Uterus (tissue), 3 donors: ENCODE measurements at regions not wholly inside any gene's neighbourhood (a gene's known extent, or its start where the extent isn't known, plus 50 kb on each side); places are given as distances from the start of the nearest gene placed in this dataset.

Experiments
- DNase-seq, 2 donors: peaks; one replicate each; pipeline ENCODE4 v3.0.0-alpha.2; 2019 to 2020
- H3K27ac ChIP-seq, 2 donors: fragments of 200-600 bp; sonication (generic); 1 replicate in 1 of 2; 2 replicates in 1 of 2; pipeline ENCODE4 v1.5.1; 2016 to 2018
- H3K27me3 ChIP-seq, 2 donors: fragments of 200-600 bp; sonication (generic); one replicate each; pipeline ENCODE4 v1.5.1; 2018 to 2019; ENCODE audit warnings: control low read depth in 1 of 2
- H3K36me3 ChIP-seq, 2 donors: fragments of 200-600 bp; sonication (generic); one replicate each; pipeline ENCODE4 v1.5.1; 2019; ENCODE audit warnings: control low read depth in 1 of 2
- H3K4me1 ChIP-seq, 2 donors: fragments of 200-600 bp; sonication (generic); one replicate each; pipeline ENCODE4 v1.5.1; 2018 to 2019; ENCODE audit warnings: control low read depth in 1 of 2
- H3K4me3 ChIP-seq, 2 donors: fragments of 200-600 bp; sonication (generic); 1 replicate in 1 of 2; 2 replicates in 1 of 2; pipeline ENCODE4 v1.5.1; 2018 to 2019; ENCODE audit warnings: mild to moderate bottlenecking in 1 of 2
- H3K9me3 ChIP-seq, 2 donors: fragments of 200-600 bp; sonication (generic); one replicate each; pipeline ENCODE4 v1.5.1; 2019; ENCODE audit warnings: control low read depth in 1 of 2
- CTCF ChIP-seq, 4 experiments: fragments of 200-600 bp in 2 of 4; fragments of 450-650 bp in 2 of 4; sonication (generic) in 2 of 4; IDR thresholded peaks; one replicate each; pipeline ENCODE4 v1.5.1; 2016 to 2019; ENCODE audit warnings: antibody characterized with exemption in 4 of 4, mild to moderate bottlenecking in 2 of 4, moderate library complexity in 1 of 4
- POLR2A ChIP-seq, 2 donors: fragments of 450-650 bp; IDR thresholded peaks; one replicate each; pipeline ENCODE4 v1.6.1; 2016; ENCODE audit warnings: antibody characterized with exemption in 2 of 2, mild to moderate bottlenecking in 1 of 2, moderate library complexity in 1 of 2
- intact Hi-C: fragments of 100-400 bp; cut with DNase I; formaldehyde crosslinking; loops from one replicate; pipeline ENCODE4 v1.15.1; 2023; ENCODE audit warnings: low total_unique reads
- donor health status: DM: yes; HTN: yes; CAD: no.

GRCh38 chr17:5706577-5707210 lies 122.4 kb upstream of the NLRP1 start:
- H3K4me3 ChIP-seq = no peak overlapping the region
- intact Hi-C loops = no loop called here
- H3K36me3 ChIP-seq = no peaks in the 10 kb centered on the region
- no peaks in the 10 kb centered on the region for H3K9me3 ChIP-seq
- TF ChIP-seq CTCF (IDR thresholded peaks at IDR 0.05) (peak in 3 of 4 experiments; percentile 15 to 51 (median 25)), POLR2A (IDR thresholded peaks at IDR 0.05) (no peak)
- H3K27me3 ChIP-seq = no peaks in the 10 kb centered on the region
- DNase-seq = no peak
- no peaks in the 10 kb centered on the region for H3K4me1 ChIP-seq
- no peak overlapping the region for H3K27ac ChIP-seq

GRCh38 chr17:5707482-5707881 lies 123.2 kb upstream of the NLRP1 start:
- TF ChIP-seq POLR2A (IDR thresholded peaks at IDR 0.05) = no peak
- no peak for TF ChIP-seq CTCF (IDR thresholded peaks at IDR 0.05)
- Histone ChIP-seq H3K4me3 (no peak overlapping the region), H3K4me1 (no peaks in the 10 kb centered on the region), H3K27me3 (no peaks in the 10 kb centered on the region), H3K27ac (no peak overlapping the region), H3K9me3 (no peaks in the 10 kb centered on the region), H3K36me3 (no peaks in the 10 kb centered on the region)
- DNase-seq = no peak
- intact Hi-C loops = no loop called here

- intact Hi-C loops = no loop called here
- no peak for TF ChIP-seq CTCF (IDR thresholded peaks at IDR 0.05)
- TF ChIP-seq POLR2A (IDR thresholded peaks at IDR 0.05) = no peak
- no peak for DNase-seq
- Histone ChIP-seq H3K27ac (no peak overlapping the region), H3K27me3 (no peaks in the 10 kb centered on the region), H3K36me3 (no peaks in the 10 kb centered on the region), H3K9me3 (no peaks in the 10 kb centered on the region), H3K4me1 (no peaks in the 10 kb centered on the region), H3K4me3 (no peak overlapping the region)
Observed at GRCh38 chr17:5708344-5708743, 124.0 kb upstream of the NLRP1 start.

- H3K27ac ChIP-seq = no peak overlapping the region
- H3K4me1 ChIP-seq = no peaks in the 10 kb centered on the region
- H3K36me3 ChIP-seq = no peaks in the 10 kb centered on the region
- no peak overlapping the region for H3K4me3 ChIP-seq
- no peak for TF ChIP-seq CTCF (IDR thresholded peaks at IDR 0.05)
- TF ChIP-seq POLR2A (IDR thresholded peaks at IDR 0.05) = no peak
- intact Hi-C loops = no loop called here
- no peaks in the 10 kb centered on the region for H3K27me3 ChIP-seq
- no peak for DNase-seq
- no peaks in the 10 kb centered on the region for H3K9me3 ChIP-seq
Observed at GRCh38 chr17:5711344-5711743, 127.0 kb upstream of the NLRP1 start.

- TF ChIP-seq POLR2A (IDR thresholded peaks at IDR 0.05) = no peak
- TF ChIP-seq CTCF (IDR thresholded peaks at IDR 0.05) = no peak
- DNase-seq = no peak
- intact Hi-C loops = no loop called here
- H3K36me3 ChIP-seq = no peaks in the 10 kb centered on the region
- H3K4me3 ChIP-seq = no peak overlapping the region
- H3K4me1 ChIP-seq = no peaks in the 10 kb centered on the region
- no peaks in the 10 kb centered on the region for H3K9me3 ChIP-seq
- H3K27me3 ChIP-seq = no peaks in the 10 kb centered on the region
- no peak overlapping the region for H3K27ac ChIP-seq
Observed at GRCh38 chr17:5714993-5715392, 130.7 kb upstream of the NLRP1 start.
